ENCODE measurements at regions not wholly inside any gene's neighbourhood (a gene's known extent, or its start where the extent isn't known, plus 50 kb on each side); places are given as distances from the start of the nearest gene placed in this dataset.

GRCh38 chr13:22064854-22065620 lies 394.2 kb downstream of the FGF9 start:
- peak; percentile 53 for DNase-seq

- no peak for DNase-seq
These were observed 402.8 kb downstream of the FGF9 start for GRCh38 chr13:22073718-22074117.

GRCh38 chr13:22074403-22074802 lies 403.5 kb downstream of the FGF9 start:
- no peak for DNase-seq

- DNase-seq, result no peak
These were observed 405.8 kb downstream of the FGF9 start for GRCh38 chr13:22076658-22077057.

GRCh38 chr13:22077205-22077683 lies 406.4 kb downstream of the FGF9 start:
- no peak for DNase-seq

- no peak for DNase-seq
These were observed 406.9 kb downstream of the FGF9 start for GRCh38 chr13:22077764-22078163.

GRCh38 chr13:22079961-22080360 lies 409.1 kb downstream of the FGF9 start:
- no peak for DNase-seq

- no peak for DNase-seq
These were observed 410.0 kb downstream of the FGF9 start for GRCh38 chr13:22080832-22081231.

GRCh38 chr13:22081430-22081829 lies 410.6 kb downstream of the FGF9 start:
- no peak for DNase-seq

GRCh38 chr13:22082030-22082429 lies 411.2 kb downstream of the FGF9 start:
- DNase-seq, result no peak

- no peak for DNase-seq
These were observed 411.7 kb downstream of the FGF9 start for GRCh38 chr13:22082437-22083100.

- no peak for DNase-seq
These were observed 414.1 kb downstream of the FGF9 start for GRCh38 chr13:22085001-22085400.

- peak; percentile 28 for DNase-seq
These were observed 415.9 kb downstream of the FGF9 start for GRCh38 chr13:22086597-22087330.

GRCh38 chr13:22090106-22090505 lies 419.2 kb downstream of the FGF9 start:
- DNase-seq, result no peak

- peak; percentile 17 for DNase-seq
These were observed 420.5 kb downstream of the FGF9 start for GRCh38 chr13:22091222-22091970.

- peak; percentile 6 for DNase-seq
These were observed 421.1 kb downstream of the FGF9 start for GRCh38 chr13:22091971-22092300.

GRCh38 chr13:22092791-22093560 lies 422.1 kb downstream of the FGF9 start:
- no peak for DNase-seq

GRCh38 chr13:22095794-22096193 lies 424.9 kb downstream of the FGF9 start:
- no peak for DNase-seq

GRCh38 chr13:22099585-22099984 lies 428.7 kb downstream of the FGF9 start:
- no peak for DNase-seq

GRCh38 chr13:22102271-22102670 lies 431.4 kb downstream of the FGF9 start:
- no peak for DNase-seq

GRCh38 chr13:22103046-22104027 lies 432.5 kb downstream of the FGF9 start:
- DNase-seq, result no peak

Measured in eye (tissue), 1 donor.